ENCODE measurements at regions not wholly inside any gene's neighbourhood (a gene's known extent, or its start where the extent isn't known, plus 50 kb on each side); places are given as distances from the start of the nearest gene placed in this dataset.

DNA sequence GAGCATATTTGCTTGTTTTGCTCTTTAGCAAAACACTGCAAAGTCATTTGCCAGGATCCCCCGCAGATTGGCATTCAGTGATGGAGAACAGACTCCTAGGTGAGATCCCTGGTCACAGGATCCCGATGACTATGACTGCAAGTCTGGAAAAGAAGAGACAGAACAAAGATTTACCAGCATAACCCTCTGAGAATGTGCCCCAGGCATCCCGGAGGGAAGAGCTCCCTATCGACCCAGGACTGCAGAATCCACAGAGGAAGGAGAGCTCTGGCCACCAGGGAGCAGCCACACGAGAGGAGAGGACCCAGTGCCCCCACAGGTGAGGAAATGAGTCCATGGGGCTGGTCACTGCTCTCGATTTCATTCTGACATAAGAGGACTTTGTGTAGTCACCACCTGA lies 105.2 kb downstream of the ZNF280B start:
- TF ChIP-seq, protein P1, sequence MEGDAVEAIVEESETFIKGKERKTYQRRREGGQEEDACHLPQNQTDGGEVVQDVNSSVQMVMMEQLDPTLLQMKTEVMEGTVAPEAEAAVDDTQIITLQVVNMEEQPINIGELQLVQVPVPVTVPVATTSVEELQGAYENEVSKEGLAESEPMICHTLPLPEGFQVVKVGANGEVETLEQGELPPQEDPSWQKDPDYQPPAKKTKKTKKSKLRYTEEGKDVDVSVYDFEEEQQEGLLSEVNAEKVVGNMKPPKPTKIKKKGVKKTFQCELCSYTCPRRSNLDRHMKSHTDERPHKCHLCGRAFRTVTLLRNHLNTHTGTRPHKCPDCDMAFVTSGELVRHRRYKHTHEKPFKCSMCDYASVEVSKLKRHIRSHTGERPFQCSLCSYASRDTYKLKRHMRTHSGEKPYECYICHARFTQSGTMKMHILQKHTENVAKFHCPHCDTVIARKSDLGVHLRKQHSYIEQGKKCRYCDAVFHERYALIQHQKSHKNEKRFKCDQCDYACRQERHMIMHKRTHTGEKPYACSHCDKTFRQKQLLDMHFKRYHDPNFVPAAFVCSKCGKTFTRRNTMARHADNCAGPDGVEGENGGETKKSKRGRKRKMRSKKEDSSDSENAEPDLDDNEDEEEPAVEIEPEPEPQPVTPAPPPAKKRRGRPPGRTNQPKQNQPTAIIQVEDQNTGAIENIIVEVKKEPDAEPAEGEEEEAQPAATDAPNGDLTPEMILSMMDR (IDR thresholded peaks at IDR 0.05; ENCODE audit: insufficient read depth, low read length, poor library complexity, severe bottlenecking): no peak
- H3K36me3 ChIP-seq (ENCODE audit: control insufficient read depth, insufficient read depth, low read length): no peaks in the 10 kb centered on the region
- no peaks in the 10 kb centered on the region for H3K27me3 ChIP-seq (ENCODE audit: control insufficient read depth, insufficient read depth, low read length)
- no peak overlapping the region for H3K4me3 ChIP-seq (ENCODE audit: low read depth, low read length)
- no peak for DNase-seq (ENCODE audit: low read depth)

DNA sequence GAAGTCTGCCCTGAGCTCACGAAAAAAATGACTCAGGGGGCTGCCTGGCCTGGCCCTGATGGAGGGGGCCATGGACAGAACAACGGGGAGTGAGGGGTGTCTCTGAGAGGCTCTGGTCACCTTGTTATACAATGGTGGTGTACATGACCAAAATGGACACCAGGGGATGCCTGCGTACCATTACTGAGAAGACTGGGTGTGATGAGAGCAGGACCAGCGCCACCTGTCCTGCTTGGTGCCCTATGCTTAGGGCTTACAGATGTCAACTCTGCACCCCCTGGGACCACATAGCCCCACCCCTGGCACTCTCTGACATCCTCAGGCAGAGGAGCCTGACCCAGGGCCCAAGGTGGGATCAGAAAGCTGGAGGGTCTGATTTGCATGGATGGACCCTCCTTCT lies 104.8 kb downstream of the ZNF280B start:
- TF ChIP-seq, protein P1 (IDR thresholded peaks at IDR 0.05; ENCODE audit: insufficient read depth, low read length, poor library complexity, severe bottlenecking): no peak

DNA sequence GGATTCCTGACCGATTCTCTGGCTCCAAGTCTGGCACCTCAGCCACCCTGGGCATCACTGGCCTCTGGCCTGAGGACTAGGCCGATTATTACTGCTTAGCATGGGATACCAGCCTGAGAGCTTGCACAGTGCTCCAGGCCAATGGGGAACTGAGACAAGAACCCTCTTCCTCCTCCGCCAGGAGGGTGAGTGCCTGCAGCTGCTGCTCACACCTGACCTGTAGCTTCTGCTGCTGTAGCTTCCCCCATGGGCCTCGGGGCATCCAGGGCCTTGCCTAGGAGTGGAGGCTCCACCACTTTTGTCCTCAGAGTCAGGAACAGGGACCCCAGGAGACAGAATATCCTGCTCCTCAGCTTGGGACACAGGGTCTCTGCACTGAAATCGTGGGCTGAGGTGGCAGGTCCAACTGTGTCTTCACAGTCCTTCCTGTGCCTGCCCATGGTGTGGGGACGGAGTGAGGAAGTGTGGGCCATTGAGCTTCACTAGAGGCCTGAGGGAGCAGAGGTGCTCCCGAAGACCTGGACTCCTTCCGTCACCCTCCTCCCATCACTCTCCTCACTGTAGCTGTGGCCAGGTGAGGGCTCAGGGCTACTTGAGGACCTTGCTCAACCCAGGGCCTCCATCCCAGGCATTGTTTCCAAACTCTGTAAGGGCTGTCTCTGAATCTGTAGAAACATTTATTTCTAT lies 103.8 kb downstream of the ZNF280B start:
- no peak for DNase-seq (ENCODE audit: low read depth)
- TF ChIP-seq, protein P1 (IDR thresholded peaks at IDR 0.05; ENCODE audit: insufficient read depth, low read length, poor library complexity, severe bottlenecking): no peak
- Histone ChIP-seq H3K4me3 (ENCODE audit: low read depth, low read length) (no peak overlapping the region), H3K27me3 (ENCODE audit: control insufficient read depth, insufficient read depth, low read length) (peaks cover 2% of the 10 kb centered on the region), H3K36me3 (ENCODE audit: control insufficient read depth, insufficient read depth, low read length) (no peaks in the 10 kb centered on the region)

More for the DNA sequence above, 104.8 kb downstream of the ZNF280B start:
- H3K4me3 ChIP-seq (ENCODE audit: low read depth, low read length): no peak overlapping the region
- DNase-seq (ENCODE audit: low read depth): no peak
- no peaks in the 10 kb centered on the region for H3K27me3 ChIP-seq (ENCODE audit: control insufficient read depth, insufficient read depth, low read length)
- no peaks in the 10 kb centered on the region for H3K36me3 ChIP-seq (ENCODE audit: control insufficient read depth, insufficient read depth, low read length)

DNA sequence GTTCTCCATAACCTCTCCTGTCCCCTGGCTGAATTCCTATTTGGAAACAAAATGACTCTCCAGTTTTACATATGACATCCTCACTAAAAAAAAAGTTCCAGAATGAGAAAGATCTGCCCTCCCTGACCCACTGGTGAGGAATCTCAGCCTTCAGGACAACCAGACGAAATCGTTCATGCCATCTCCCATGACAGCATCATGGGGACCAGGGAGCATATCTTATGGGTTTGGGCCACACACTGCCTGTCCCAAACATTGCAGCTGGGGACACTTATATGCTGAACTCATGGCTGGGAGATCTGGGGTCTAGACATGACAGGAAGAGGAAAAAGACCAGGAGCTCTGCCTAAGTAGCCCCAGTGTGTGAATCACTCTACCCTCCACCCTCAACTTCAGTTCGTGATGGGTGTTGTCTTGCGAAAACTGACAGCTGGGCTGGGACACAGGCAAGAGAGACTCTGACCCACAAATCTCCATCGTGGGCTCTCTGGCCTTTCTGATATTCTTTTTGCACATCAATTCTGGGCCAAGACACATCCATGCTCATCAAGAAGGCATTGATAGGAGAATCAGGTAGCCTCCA lies 102.0 kb downstream of the ZNF280B start:
- Histone ChIP-seq H3K36me3 (ENCODE audit: control insufficient read depth, insufficient read depth, low read length) (no peaks in the 10 kb centered on the region), H3K27me3 (ENCODE audit: control insufficient read depth, insufficient read depth, low read length) (peaks cover 2% of the 10 kb centered on the region), H3K4me3 (ENCODE audit: low read depth, low read length) (no peak overlapping the region)
- DNase-seq (ENCODE audit: low read depth): no peak
- TF ChIP-seq, protein P1 (IDR thresholded peaks at IDR 0.05; ENCODE audit: insufficient read depth, low read length, poor library complexity, severe bottlenecking): no peak

DNA sequence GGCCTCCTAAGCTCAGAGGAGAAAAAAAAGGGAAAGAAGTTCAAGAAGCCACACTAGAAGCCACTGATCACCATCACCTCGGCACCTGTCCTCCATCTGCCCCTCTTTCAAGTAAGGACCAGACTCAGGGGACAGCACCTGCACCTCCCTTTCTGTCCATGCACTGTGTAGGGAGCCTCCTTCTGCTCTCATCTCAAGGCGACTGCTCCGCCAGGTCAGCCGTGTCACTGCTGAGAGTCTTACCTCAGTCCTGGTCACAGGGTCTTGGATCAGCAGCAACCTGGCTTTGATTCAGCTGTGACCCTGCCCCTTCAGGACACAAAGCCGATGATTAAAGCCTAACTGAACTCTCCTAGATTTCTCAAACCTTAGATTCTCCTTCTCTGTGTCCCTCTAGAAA lies 101.5 kb downstream of the ZNF280B start:
- TF ChIP-seq, protein P1 (IDR thresholded peaks at IDR 0.05; ENCODE audit: insufficient read depth, low read length, poor library complexity, severe bottlenecking): no peak
- H3K36me3 ChIP-seq (ENCODE audit: control insufficient read depth, insufficient read depth, low read length): no peaks in the 10 kb centered on the region
- H3K4me3 ChIP-seq (ENCODE audit: low read depth, low read length): no peak overlapping the region
- peaks cover 2% of the 10 kb centered on the region for H3K27me3 ChIP-seq (ENCODE audit: control insufficient read depth, insufficient read depth, low read length)
- DNase-seq (ENCODE audit: low read depth): no peak

DNA sequence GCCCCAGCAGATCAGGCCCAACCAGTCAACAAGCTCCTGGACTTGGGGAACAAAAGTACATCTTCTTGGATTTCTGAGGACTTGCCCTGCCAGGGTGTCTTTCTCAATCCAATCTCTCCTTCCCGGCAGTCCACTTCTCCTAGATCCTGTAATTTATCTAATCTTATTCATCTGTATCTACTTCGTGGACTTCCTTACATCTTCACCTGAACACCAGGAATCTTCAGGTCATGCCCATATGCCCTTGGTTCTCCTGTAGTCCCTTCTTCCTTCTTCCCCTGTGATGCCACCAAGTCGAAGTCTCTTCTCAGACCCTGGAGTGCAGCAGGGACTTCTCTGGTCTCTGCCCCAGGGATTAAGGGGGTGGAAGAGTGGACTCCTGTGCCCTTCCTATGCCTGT lies 100.3 kb downstream of the ZNF280B start:
- no peak for DNase-seq (ENCODE audit: low read depth)
- TF ChIP-seq, protein P1 (IDR thresholded peaks at IDR 0.05; ENCODE audit: insufficient read depth, low read length, poor library complexity, severe bottlenecking): no peak
- peaks cover 2% of the 10 kb centered on the region for H3K27me3 ChIP-seq (ENCODE audit: control insufficient read depth, insufficient read depth, low read length)
- H3K36me3 ChIP-seq (ENCODE audit: control insufficient read depth, insufficient read depth, low read length): no peaks in the 10 kb centered on the region
- no peak overlapping the region for H3K4me3 ChIP-seq (ENCODE audit: low read depth, low read length)

All from kidney epithelial cell (primary cell).